GM10248 (cell line): ENCODE measurements at regions not wholly inside any gene's neighbourhood (a gene's known extent, or its start where the extent isn't known, plus 50 kb on each side); places are given as distances from the start of the nearest gene placed in this dataset.

ENCODE experiments used
- CTCF ChIA-PET: fragments of 300-600 bp; sonication (Branson Sonifier 250); formaldehyde crosslinking; extraction: SDS; loops from one replicate; lab custom pipeline; 2021; ENCODE audit warnings: antibody characterized with exemption; lab: Yijun Ruan, JAX
- POLR2A ChIA-PET: fragments of 350-650 bp; sonication (Branson Sonifier 250); formaldehyde crosslinking; extraction: SDS; loops from one replicate; lab custom pipeline; 2020; ENCODE audit warnings: antibody characterized with exemption; lab: Yijun Ruan, JAX
- DNase-seq: peaks from one replicate; pipeline ENCODE4 v3.0.0; 2012; ENCODE audit errors: extremely low spot score
- TF ChIP-seq, protein P1 (sequence below): IDR thresholded peaks from 2 replicates; pipeline ENCODE4 v1.5.1; 2012; ENCODE audit warnings: mild to moderate bottlenecking, low read depth; ENCODE audit errors: extremely low read depth, missing control alignments, control extremely low read depth

DNA sequence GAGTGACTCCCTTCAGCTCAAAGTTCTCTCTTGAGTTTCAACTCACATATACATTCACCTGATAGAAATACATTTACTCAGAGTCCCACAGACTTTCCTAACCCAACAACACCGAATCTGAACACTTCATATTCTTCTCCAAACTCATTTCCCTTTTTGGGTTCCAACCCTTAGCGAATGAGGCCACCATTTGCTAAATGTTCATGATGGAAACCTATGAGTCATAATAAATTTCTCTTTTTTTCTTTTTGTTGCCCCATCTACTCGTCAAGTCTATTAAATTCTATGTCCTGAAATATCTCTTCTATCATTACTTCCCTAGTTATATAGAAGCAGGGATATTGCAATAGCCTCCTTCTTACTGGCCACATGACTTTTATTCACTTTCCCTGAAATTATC lies 100.1 kb downstream of the HLX start:
- CTCF ChIA-PET: no interaction called here
- POLR2A ChIA-PET: no interaction called here
- DNase-seq: no peak
- TF ChIP-seq, protein P1, sequence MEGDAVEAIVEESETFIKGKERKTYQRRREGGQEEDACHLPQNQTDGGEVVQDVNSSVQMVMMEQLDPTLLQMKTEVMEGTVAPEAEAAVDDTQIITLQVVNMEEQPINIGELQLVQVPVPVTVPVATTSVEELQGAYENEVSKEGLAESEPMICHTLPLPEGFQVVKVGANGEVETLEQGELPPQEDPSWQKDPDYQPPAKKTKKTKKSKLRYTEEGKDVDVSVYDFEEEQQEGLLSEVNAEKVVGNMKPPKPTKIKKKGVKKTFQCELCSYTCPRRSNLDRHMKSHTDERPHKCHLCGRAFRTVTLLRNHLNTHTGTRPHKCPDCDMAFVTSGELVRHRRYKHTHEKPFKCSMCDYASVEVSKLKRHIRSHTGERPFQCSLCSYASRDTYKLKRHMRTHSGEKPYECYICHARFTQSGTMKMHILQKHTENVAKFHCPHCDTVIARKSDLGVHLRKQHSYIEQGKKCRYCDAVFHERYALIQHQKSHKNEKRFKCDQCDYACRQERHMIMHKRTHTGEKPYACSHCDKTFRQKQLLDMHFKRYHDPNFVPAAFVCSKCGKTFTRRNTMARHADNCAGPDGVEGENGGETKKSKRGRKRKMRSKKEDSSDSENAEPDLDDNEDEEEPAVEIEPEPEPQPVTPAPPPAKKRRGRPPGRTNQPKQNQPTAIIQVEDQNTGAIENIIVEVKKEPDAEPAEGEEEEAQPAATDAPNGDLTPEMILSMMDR: no peak

DNA sequence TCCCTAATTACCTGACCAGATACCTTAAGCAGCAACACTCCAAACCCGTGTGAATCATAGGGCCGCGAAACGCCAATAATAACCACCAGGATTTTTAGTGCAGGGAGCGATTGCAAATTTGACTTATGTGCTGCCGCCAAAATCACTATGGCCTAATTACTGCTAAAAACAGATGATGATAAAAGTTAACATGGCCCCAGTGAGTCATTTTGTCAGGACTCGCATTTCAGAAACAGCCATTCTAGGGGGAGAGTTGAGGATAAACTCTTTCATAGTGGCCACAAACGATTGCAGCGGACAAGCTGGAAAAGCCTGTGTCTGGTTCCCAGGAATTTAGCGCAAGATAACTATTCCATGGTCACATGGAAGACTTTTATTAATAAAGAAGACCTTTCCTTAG lies 103.4 kb downstream of the HLX start:
- TF ChIP-seq, protein P1: no peak
- ChIA-PET CTCF (no interaction called here), POLR2A (no interaction called here)
- DNase-seq: no peak

DNA sequence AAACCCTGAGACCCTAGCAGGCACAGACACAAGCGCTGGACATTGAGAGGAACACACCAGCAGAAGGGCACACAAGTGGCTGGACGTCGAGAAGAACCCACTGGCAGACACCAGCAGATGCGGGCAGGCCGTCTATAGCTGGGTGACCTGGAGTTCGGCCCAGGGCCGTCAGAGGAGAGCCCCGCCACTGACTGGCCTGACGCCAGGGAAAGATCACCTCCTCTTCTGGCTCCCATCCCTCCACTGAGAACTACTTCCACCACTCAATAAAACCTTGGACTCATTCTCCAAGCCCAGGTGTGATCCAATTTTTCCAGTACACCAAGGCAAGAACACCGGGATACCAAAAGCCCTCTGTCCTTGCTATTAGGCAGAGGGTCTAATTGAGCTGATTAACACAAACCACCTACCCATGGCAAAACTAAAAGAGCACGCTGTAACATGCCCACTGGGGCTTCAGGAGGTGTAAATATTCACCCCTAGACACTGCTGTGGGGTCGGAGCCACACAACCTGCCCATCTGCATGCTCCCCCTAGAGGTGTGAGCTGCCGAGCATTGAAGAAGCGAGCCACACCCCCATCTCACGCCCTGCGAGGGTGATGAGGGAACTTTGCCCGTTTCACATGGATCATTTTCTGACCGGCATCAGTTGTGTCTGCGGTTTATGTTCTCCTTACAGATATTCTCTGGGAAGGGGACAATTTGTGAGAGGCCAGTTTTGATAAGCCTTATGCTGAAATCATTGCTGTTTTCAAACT lies 104.8 kb downstream of the HLX start:
- DNase-seq: no peak
- CTCF ChIA-PET: no interaction called here
- POLR2A ChIA-PET: no interaction called here
- TF ChIP-seq, protein P1: no peak

DNA sequence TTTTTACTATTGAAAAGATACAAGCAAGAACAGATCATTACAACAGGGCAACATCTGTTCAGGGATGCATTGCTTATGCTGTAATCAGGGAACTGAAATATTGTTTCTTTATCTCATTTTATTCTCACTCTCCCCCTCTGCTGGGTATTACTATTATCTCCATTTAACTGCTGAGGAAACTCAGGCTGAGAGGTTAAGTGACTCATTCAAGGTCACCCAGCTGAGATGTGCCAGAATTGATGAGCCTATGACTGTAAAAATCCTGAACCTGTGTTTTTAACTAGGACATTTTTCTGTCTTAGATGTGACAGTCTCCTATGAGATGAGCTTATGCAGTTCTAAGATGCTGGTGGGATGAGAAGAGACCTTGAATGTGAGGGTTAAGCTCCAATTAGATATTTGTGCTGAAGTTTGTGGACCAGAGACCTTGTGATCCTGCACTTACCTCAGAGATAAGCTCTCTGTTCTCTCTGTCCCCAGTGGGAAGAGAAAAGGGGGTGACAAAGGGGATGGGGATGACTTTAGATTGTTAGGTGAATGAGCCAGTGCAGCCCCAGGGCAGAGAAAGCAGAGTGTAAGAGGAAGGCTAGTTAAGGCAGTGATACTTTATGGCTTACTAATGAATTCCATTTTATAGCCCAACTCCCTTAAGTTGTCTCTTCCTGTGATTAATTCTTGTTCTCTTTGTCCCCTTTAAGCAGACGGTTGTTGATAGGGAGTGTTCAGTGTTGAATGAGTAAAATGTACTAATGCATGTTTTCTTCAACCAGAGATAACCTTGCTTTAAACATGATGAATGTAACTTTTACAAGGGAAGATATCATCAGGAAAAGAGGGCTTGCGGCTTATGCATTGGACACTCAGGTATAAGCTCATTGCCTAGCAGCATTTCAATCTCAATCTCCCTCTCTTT lies 111.4 kb downstream of the HLX start:
- ChIA-PET POLR2A (no interaction called here), CTCF (no interaction called here)
- TF ChIP-seq, protein P1: no peak
- no peak for DNase-seq

DNA sequence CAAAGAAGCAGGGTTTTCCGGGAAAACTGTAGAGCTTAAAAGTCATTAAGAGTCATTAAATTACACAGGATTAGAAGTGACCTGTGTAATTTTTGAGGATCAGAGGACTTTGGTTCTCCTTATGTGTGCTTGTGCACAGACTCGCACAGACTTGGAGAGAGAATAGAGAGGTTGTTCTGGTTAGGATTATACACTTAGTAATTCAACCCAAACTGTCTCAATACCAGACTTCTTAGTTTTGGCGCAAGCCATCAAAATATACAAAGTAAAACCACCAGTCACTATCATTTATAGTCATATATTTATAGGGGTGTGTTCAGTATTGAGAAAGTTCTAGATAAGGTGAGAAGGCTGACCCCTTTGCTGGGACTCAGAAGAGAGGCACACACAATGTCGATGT lies 112.3 kb downstream of the HLX start:
- ChIA-PET CTCF (no interaction called here), POLR2A (no interaction called here)
- TF ChIP-seq, protein P1: no peak
- no peak for DNase-seq

DNA sequence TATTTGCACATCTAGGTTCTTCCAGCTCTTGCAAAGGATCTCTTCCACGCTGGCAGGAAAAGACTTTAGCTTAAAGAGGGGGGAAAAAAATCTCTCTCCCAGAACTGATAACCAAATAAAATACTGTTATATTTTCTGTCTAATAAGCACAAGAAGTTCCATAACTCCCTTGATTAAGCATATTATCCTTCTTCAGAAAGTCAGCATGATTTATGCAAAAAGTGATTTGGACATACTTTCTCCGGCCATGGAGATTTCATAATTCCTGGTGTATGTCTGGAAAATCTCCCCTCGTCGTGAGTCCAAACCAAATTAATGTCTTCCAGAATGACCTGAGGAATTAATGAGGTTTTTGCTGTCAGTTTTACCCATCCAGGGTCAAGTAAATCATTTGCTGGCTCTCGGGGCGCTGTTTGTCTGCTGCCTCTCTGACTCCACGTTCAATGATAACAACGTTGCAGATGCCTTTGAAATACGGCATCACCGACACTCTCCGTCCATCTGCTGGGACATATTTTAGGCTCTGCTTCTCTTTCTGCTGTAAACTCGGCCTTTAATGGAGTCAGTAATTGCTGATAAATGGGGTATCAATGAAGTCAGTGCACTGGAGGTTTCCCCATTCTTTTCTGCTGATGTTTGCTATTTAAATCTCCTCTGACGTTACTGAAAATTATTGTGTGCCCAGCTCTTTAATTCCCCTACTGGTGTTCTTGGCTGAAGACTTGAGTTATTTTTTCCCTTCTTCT lies 112.9 kb downstream of the HLX start:
- ChIA-PET CTCF (no interaction called here), POLR2A (no interaction called here)
- TF ChIP-seq, protein P1: no peak
- no peak for DNase-seq
